Uterus (tissue), 2 donors: ENCODE measurements at regions not wholly inside any gene's neighbourhood (a gene's known extent, or its start where the extent isn't known, plus 50 kb on each side); places are given as distances from the start of the nearest gene placed in this dataset.

Experiments used
- POLR2A ChIP-seq, 2 donors: fragments of 450-650 bp; IDR thresholded peaks; one replicate each; pipeline ENCODE4 v1.6.1; 2016; ENCODE audit warnings: antibody characterized with exemption in 2 of 2, mild to moderate bottlenecking in 1 of 2, moderate library complexity in 1 of 2
- TF ChIP-seq, protein P1 (sequence below), 4 experiments: fragments of 200-600 bp in 2 of 4; fragments of 450-650 bp in 2 of 4; sonication (generic) in 2 of 4; IDR thresholded peaks; one replicate each; pipeline ENCODE4 v1.5.1; 2016 to 2019; ENCODE audit warnings: antibody characterized with exemption in 4 of 4, mild to moderate bottlenecking in 2 of 4, moderate library complexity in 1 of 4

DNA sequence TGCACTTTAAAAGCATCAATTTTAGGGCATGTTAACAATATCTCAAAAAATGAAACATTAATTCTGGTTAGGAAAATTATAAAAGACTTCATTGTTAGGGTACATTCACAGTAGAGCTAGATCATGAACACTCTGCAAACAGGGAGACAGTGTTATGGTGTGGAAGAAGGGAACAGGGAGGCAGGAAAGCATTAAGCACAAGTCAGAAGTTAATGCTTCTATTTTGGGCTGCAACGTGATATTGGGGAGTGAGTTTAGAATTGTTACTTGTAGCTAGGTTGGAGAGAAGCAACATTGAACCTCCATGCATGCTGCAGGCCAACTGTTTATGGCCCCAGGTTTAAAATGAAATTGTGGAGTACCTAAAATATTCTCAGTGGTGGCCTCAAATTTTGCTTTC lies 278.1 kb upstream of the NMUR2 start:
- TF ChIP-seq, protein P1, sequence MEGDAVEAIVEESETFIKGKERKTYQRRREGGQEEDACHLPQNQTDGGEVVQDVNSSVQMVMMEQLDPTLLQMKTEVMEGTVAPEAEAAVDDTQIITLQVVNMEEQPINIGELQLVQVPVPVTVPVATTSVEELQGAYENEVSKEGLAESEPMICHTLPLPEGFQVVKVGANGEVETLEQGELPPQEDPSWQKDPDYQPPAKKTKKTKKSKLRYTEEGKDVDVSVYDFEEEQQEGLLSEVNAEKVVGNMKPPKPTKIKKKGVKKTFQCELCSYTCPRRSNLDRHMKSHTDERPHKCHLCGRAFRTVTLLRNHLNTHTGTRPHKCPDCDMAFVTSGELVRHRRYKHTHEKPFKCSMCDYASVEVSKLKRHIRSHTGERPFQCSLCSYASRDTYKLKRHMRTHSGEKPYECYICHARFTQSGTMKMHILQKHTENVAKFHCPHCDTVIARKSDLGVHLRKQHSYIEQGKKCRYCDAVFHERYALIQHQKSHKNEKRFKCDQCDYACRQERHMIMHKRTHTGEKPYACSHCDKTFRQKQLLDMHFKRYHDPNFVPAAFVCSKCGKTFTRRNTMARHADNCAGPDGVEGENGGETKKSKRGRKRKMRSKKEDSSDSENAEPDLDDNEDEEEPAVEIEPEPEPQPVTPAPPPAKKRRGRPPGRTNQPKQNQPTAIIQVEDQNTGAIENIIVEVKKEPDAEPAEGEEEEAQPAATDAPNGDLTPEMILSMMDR (IDR thresholded peaks at IDR 0.05) = no peak
- no peak for TF ChIP-seq POLR2A (IDR thresholded peaks at IDR 0.05)
